ENCODE measurements at regions not wholly inside any gene's neighbourhood (a gene's known extent, or its start where the extent isn't known, plus 50 kb on each side); places are given as distances from the start of the nearest gene placed in this dataset.

- no peak for DNase-seq
Measured at GRCh38 chr4:62865261-62865660, 1544.0 kb downstream of the TECRL start.

DNA sequence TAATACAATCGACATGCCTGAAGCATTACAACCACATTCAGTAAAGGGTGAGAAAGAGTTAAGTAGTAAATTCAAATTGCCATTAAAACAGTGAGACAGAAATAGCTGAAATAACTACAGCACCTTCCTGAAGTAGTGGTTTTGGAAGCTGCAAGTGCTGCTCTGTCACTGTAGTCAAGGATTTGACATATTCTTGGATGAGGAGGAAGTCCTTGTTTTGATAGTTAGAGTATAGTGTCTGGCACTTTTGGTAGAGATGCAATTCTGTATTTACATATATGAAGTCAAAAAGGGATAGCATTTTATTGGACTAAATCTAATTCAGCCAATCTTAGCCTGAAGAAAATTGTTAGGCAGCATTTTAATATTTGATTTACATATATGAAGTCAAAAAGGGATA is 1559.6 kb downstream of the TECRL start:
- DNase-seq, result no peak

DNA sequence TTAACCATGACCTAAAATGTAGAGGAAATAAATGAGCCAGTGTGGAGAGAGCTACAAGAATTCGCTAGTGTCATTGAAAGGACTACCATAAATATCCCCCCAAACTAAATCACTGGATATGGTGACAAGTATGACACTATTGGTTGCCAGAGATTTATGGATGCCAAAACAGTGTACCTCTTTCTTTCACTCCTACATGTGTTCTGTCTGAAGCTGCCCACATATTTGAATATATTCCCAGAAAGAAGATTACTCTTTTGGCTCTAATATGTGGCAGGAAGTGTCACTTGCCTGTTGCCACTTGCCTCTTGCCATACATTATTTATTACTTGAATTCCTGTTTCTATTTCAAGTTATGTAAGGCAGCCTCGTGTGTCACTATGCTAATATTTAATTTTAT is 1573.6 kb downstream of the TECRL start:
- DNase-seq, result no peak

DNA sequence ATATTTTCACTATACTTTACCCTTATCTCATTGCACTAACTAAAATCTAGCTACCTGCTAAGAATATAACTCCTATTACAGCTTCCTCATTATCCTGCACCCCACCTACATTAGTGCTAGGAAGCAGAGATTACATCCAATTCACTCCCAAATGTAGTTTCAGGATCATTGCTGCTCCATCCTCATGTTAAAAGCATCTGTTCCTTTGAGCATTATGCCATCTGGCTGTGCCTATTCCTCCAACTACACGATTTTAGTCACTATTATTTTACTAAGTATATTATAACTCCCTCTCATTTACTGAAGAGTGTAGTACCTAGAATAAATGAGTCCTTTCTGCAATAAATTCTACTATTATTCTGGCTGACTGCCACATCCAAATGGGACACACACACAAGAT is 1586.9 kb downstream of the TECRL start:
- DNase-seq, result no peak

DNA sequence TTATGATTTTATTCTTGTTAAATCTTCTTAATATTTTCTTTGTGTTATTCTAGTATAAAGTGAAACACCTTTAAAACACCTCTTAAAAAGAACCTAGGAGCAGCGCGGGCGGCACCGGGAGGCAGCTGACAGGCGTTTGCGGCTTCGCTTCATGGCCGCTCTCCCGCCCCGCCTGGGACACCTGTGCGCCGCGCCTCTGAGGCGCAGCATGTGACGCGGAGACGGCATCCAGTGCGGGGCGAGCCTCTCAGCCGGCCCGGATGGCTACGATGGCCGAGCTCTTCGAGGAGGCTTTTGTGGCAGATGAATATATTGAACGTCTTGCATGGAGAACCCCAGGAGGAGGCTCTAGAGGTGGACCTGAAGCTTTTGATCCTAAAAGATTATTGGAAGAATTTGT is 1592.7 kb downstream of the TECRL start:
- DNase-seq, result no peak

DNA sequence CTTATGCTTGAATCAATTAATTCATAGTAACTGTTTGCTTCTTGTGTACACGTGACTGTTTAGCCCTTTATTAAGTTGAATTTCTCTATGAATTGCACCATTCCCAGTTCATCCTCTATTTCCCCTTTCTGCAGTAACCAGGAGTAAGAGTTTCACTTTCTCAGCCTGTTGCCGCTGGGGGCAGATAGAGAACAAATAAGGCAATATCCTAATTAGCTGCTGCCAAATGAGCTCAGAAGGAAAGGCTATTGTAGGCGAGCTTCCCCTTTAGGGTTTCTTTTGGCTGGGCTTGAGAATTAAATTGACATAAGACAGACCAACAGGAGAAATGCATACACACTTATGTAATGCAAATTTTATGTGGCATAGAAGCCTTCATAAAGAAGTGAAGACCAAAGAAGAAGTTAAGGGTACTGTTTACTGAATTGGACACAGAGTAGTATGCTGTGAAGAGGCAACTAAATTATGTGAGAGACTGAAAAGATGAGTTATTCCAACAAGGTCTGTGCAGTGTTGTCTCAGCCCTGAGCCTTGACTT is 1594.7 kb downstream of the TECRL start:
- DNase-seq, result no peak

- DNase-seq, result no peak
Measured at GRCh38 chr4:62806816-62807215, 1602.4 kb downstream of the TECRL start.

GRCh38 chr4:62804075-62804474 is 1603.9 kb downstream of the ADGRL3 start:
- no peak for DNase-seq

GRCh38 chr4:62797221-62797620 is 1597.1 kb downstream of the ADGRL3 start:
- no peak for DNase-seq

GRCh38 chr4:62791386-62791785 is 1591.3 kb downstream of the ADGRL3 start:
- DNase-seq, result no peak

DNA sequence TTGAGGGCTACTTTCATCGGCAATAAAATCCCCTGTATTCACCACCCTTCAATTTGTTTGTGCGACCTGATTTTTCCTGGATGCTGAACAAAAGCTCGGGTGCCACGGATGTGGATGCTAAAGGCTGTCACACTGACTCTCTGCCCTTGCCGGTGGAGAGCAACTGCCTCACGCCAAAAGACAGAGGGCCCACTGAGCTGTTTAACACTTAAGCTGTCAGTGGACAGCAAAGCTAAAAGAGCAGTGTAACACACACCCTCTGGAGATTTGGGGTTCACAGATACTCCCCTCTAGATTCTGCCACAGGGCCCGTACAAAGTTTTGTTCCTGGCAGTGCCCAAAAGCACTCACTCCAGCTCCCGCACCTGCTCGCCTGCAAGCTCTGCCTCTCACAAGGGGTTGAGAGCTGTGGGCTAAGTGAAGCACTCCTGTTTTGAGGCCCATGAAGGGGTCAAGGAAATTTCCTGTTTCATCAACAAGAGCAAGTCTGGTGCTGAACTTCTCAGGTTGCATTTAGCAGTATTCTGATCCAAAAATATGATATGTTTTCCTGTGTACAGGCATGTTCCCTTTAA is 1571.9 kb downstream of the ADGRL3 start:
- DNase-seq, result no peak

GRCh38 chr4:62740296-62740695 is 1540.2 kb downstream of the ADGRL3 start:
- no peak for DNase-seq

DNA sequence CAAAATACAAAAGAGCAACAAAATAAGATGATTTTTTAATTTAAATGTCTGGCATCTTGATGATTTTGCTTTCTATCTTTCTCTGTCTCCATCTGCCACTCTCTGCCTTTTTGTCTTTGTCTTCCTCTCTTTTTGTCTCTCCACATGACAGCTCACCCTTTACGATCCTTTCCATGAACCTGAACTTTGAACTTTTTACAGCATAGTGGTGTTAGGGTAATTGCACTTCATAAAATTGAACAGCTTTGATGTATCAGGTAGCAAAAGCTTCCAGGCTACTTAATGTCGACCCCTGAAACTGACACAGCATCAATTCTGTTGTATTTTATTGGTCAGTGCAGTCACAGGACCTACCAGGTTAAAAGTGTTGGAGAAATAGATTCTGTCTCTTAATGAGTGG is 1517.0 kb downstream of the ADGRL3 start:
- DNase-seq, result no peak

DNA sequence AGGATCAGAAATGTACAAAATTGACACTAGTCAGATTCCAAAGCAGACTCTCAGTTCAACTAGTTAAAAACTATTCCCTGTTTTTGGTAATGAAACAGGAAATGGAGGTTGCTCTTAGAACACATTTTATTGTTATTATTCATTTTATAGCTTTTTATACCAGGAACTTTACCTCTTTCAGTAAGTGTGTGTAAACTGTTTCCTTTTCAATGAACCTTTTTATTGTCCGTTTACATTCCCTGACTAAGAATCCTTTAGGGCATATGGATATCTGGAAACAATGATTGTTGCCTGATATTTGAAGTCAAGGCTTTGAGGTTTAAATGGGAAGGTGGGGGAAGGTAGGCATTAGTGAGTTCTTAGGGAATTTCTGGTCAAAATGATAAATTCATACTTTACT is 1511.4 kb downstream of the ADGRL3 start:
- no peak for DNase-seq

DNA sequence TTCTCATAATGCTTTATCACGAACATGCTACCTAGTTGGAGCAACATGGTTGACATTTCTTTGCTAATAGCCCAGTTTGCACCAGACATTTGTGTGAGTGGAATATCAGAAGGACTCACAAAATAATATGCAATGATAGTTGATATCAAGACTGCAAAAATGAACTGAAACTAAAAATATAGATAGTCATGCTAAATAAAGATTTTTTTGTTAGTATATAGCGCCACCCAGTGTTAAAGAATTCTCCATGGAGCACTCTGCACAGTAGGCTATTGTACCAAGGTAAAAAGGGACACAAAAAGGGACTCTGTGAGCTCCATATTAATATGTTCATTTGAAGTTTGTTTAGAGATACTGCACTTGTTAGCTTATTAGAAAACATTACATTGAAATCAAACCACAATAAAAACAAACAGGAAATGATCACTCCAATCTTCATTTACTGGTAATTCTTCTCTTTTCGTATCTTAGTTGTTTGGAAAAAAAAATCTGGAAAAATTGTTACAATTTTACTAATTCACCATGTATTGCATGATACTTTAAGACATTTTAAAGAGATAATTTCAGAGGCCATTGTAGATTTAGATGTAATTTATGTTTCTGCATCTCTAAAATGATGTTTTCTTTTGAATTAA is 1509.6 kb downstream of the ADGRL3 start:
- DNase-seq, result no peak

DNA sequence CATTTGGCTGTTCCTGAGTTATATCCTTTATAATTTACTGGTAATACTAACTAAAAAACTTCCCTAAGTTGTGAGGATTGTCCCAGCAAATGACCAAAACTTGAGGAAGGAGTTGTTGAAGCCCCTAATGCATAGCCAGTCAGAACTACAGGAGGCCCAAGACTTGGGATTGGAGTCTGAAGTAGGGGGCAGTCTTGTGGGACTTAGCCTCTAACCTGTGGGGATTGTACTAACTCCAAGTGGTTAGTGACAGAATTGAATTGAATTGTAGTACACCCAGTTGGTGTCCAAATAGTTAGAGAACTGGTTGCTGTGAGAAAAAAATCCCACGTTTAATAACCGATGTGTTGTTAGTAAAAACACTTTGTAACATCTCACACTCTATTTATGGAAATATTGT is 1506.3 kb downstream of the ADGRL3 start:
- DNase-seq, result no peak

GRCh38 chr4:62683799-62684566 is 1483.9 kb downstream of the ADGRL3 start:
- DNase-seq, result no peak

GRCh38 chr4:62676962-62677361 is 1476.8 kb downstream of the ADGRL3 start:
- no peak for DNase-seq

- DNase-seq, result no peak
Measured at GRCh38 chr4:62670514-62670913, 1470.4 kb downstream of the ADGRL3 start.

DNA sequence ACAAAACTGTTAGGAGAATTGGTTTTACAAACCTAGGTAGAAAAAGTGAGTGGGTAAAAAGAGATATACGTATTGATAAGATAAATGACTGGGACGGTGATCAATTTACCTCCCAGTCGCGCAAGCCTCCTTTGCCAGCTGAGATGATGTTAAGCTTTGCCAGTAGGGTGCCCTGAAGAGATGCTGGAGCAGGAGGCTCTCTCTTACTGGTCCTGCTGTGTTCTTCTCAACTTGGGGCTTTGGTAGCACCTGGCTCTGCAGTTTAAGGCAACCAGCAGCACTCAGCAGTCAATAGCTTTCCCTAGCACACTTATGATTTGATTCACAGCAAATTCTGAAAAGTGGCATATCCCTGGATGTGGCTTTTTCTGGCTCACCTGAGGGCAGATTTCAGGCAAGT is 1461.7 kb downstream of the ADGRL3 start:
- no peak for DNase-seq

DNA sequence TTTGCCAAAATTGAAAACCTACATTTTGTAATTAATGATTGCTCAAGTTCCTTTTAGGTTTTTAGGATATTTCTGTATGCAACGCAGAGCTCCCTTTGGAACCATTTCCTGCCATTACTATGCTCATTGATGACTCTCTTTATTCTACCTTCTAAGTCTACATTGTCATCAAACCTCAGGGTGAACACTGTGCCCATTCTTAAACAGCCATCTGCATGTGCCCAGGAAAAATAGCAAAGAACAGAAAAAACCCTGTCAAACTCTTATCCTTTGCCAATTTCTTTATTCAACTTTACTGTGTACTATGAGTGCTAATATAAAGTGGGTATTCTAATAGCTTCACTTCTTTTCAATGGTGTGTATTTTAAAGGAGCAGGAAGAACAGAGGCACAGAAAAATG is 1455.9 kb downstream of the ADGRL3 start:
- no peak for DNase-seq

- no peak for DNase-seq
Measured at GRCh38 chr4:62644372-62644771, 1444.2 kb downstream of the ADGRL3 start.

GRCh38 chr4:62640296-62640695 is 1440.2 kb downstream of the ADGRL3 start:
- DNase-seq, result no peak

GRCh38 chr4:62627671-62628070 is 1427.5 kb downstream of the ADGRL3 start:
- DNase-seq, result no peak

Measured in NCI-H1436 treated with DMSO at 0.1 percent for 48 hours (cell line).